GM13976 (cell line): ENCODE measurements at regions not wholly inside any gene's neighbourhood (a gene's known extent, or its start where the extent isn't known, plus 50 kb on each side); places are given as distances from the start of the nearest gene placed in this dataset.
"Not testable (repeated sequence)": the region's sequence is repeated elsewhere in the genome, so short reads cannot be mapped to it uniquely, and the experiment has no call there.

Experiments used
- DNase-seq: peaks from one replicate; pipeline ENCODE4 v3.0.0; 2012; ENCODE audit warnings: low spot score
- CTCF ChIP-seq: IDR thresholded peaks from 2 replicates; pipeline ENCODE4 v1.5.1; 2012; ENCODE audit warnings: borderline replicate concordance, mild to moderate bottlenecking; ENCODE audit not compliant: insufficient read depth; ENCODE audit errors: extremely low read depth, missing control alignments, control extremely low read depth
- in situ Hi-C: fragments of 300-500 bp; cut with MboI; formaldehyde crosslinking; loops from one replicate; pipeline ENCODE4 v1.12.0; 2022; ENCODE audit warnings: low sequenced_read_pairs, mixed read lengths, inconsistent platforms; ENCODE audit not compliant: unreplicated experiment

GRCh38 chr2:144745424-144745823, 225.5 kb upstream of the ZEB2 start:
- no peak for DNase-seq
- in situ Hi-C loops, result no loop called here
- no peak for TF ChIP-seq CTCF

- in situ Hi-C loops, result no loop called here
- no peak for TF ChIP-seq CTCF
Measured at GRCh38 chr2:144738749-144739148, 218.8 kb upstream of the ZEB2 start.

GRCh38 chr2:144730711-144731110, 210.8 kb upstream of the ZEB2 start:
- in situ Hi-C loops, result no loop called here
- TF ChIP-seq CTCF, result no peak
- DNase-seq, result no peak

More at GRCh38 chr2:144738749-144739148, 218.8 kb upstream of the ZEB2 start:
- no peak for DNase-seq

- in situ Hi-C loops, DNase-seq: not testable (repeated sequence)
Measured at GRCh38 chr2:144724460-144724859, 204.5 kb upstream of the ZEB2 start.

GRCh38 chr2:144718376-144718775, 198.5 kb upstream of the ZEB2 start:
- no peak for TF ChIP-seq CTCF
- DNase-seq, result no peak
- in situ Hi-C loops, result no loop called here

GRCh38 chr2:144715992-144716391, 196.1 kb upstream of the ZEB2 start:
- DNase-seq, result no peak
- in situ Hi-C loops, result no loop called here
- no peak for TF ChIP-seq CTCF

GRCh38 chr2:144713410-144713809, 193.5 kb upstream of the ZEB2 start:
- in situ Hi-C loops, result no loop called here
- TF ChIP-seq CTCF, result no peak
- DNase-seq, result no peak
